ENCODE measurements at regions not wholly inside any gene's neighbourhood (a gene's known extent, or its start where the extent isn't known, plus 50 kb on each side); places are given as distances from the start of the nearest gene placed in this dataset.

- ChIA-PET POLR2A (no interaction called here), CTCF (interaction anchor here (0.7 to 2.4 kb wide), 3 partner anchors 24 to 95 kb away, joined by 3 to 4 read pairs (median 3); partner anchors contain the start of gene RBBP8)
- no peaks in the 10 kb centered on the region for H3K27me3 ChIP-seq (ENCODE audit: control insufficient read depth, insufficient read depth, low read length)
- TF ChIP-seq, protein P1, sequence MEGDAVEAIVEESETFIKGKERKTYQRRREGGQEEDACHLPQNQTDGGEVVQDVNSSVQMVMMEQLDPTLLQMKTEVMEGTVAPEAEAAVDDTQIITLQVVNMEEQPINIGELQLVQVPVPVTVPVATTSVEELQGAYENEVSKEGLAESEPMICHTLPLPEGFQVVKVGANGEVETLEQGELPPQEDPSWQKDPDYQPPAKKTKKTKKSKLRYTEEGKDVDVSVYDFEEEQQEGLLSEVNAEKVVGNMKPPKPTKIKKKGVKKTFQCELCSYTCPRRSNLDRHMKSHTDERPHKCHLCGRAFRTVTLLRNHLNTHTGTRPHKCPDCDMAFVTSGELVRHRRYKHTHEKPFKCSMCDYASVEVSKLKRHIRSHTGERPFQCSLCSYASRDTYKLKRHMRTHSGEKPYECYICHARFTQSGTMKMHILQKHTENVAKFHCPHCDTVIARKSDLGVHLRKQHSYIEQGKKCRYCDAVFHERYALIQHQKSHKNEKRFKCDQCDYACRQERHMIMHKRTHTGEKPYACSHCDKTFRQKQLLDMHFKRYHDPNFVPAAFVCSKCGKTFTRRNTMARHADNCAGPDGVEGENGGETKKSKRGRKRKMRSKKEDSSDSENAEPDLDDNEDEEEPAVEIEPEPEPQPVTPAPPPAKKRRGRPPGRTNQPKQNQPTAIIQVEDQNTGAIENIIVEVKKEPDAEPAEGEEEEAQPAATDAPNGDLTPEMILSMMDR (IDR thresholded peaks at IDR 0.05; ENCODE audit: insufficient read depth, low read depth, low read length), result no peak
- no peak overlapping the region for H3K4me3 ChIP-seq (ENCODE audit: low read depth, low read length)
- DNase-seq (ENCODE audit: low read depth), result no peak
- H3K36me3 ChIP-seq (ENCODE audit: control insufficient read depth, insufficient read depth, low read length), result no peaks in the 10 kb centered on the region
These were observed 94.9 kb upstream of the RBBP8 start for GRCh38 chr18:22838221-22838620.

GRCh38 chr18:22838639-22839277 is 94.4 kb upstream of the RBBP8 start:
- POLR2A ChIA-PET, result no interaction called here
- no peaks in the 10 kb centered on the region for H3K27me3 ChIP-seq (ENCODE audit: control insufficient read depth, insufficient read depth, low read length)
- no peaks in the 10 kb centered on the region for H3K36me3 ChIP-seq (ENCODE audit: control insufficient read depth, insufficient read depth, low read length)
- DNase-seq (ENCODE audit: low read depth), result no peak
- H3K4me3 ChIP-seq (ENCODE audit: low read depth, low read length), result no peak overlapping the region
- CTCF ChIA-PET, result interaction anchor here (0.6 to 2.4 kb wide), 2 partner anchors 40 to 1413 kb away, joined by 3 to 4 read pairs; no protein-coding TSS in a partner anchor
- TF ChIP-seq, protein P1 (IDR thresholded peaks at IDR 0.05; ENCODE audit: insufficient read depth, low read depth, low read length), result no peak

DNA sequence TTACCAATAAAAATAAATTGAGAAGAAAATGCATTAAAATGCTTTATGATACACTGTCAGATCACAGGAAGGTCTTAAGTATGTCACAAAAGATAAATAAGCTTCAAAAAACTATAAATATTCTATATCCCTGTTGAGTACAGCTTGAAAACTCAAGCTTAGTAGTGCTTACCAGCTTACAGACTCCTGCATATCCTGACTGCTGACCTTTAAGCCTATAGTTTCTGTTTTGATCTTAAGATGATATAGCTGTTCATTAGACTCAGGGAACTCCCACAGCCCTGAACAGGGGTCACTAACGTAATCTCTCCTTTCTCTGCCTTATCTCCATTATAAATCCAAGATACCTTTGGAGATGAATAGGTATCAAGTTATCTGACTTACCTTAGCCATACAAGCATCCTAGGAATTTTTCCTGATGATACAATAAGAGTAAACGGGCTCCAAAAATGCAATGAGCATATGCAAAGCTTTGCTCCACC is 93.7 kb upstream of the RBBP8 start:
- no peak for DNase-seq (ENCODE audit: low read depth)
- CTCF ChIA-PET, result interaction anchor here (0.6 to 2.4 kb wide), 2 partner anchors 40 to 1414 kb away, joined by 3 to 4 read pairs; no protein-coding TSS in a partner anchor
- TF ChIP-seq, protein P1 (IDR thresholded peaks at IDR 0.05; ENCODE audit: insufficient read depth, low read depth, low read length), result no peak
- no peaks in the 10 kb centered on the region for H3K27me3 ChIP-seq (ENCODE audit: control insufficient read depth, insufficient read depth, low read length)
- no peaks in the 10 kb centered on the region for H3K36me3 ChIP-seq (ENCODE audit: control insufficient read depth, insufficient read depth, low read length)
- POLR2A ChIA-PET, result no interaction called here
- H3K4me3 ChIP-seq (ENCODE audit: low read depth, low read length), result no peak overlapping the region

GRCh38 chr18:22840606-22841144 is 92.5 kb upstream of the RBBP8 start:
- no peak overlapping the region for H3K4me3 ChIP-seq (ENCODE audit: low read depth, low read length)
- H3K27me3 ChIP-seq (ENCODE audit: control insufficient read depth, insufficient read depth, low read length), result no peaks in the 10 kb centered on the region
- DNase-seq (ENCODE audit: low read depth), result peak; percentile 67
- POLR2A ChIA-PET, result no interaction called here
- TF ChIP-seq, protein P1 (IDR thresholded peaks at IDR 0.05; ENCODE audit: insufficient read depth, low read depth, low read length), result no peak
- CTCF ChIA-PET, result interaction anchor here (0.6 to 2.4 kb wide), 3 partner anchors 13 to 1459 kb away, joined by 3 to 4 read pairs (median 3); no protein-coding TSS in a partner anchor
- H3K36me3 ChIP-seq (ENCODE audit: control insufficient read depth, insufficient read depth, low read length), result no peaks in the 10 kb centered on the region

DNA sequence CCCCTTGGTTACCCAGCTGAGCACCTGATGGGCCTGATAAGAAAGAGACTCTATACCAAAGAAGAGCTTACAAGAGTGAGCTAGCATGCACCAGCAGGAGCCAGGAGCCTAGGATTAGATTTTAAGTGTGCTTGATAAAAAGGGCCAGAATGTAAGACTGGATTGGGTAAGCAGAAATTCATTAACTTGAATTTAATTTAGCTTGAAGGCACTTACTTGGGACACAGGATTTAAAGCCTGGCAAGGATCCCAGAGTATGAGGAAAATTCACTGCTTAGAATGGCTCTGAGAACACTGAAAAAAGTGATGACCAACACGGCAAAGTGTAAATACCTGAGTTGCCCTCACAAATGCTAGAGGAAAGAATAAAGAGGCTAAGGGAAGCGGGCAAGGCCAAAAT is 91.3 kb upstream of the RBBP8 start:
- no peak for DNase-seq (ENCODE audit: low read depth)
- Histone ChIP-seq H3K4me3 (ENCODE audit: low read depth, low read length) (no peak overlapping the region), H3K36me3 (ENCODE audit: control insufficient read depth, insufficient read depth, low read length) (no peaks in the 10 kb centered on the region), H3K27me3 (ENCODE audit: control insufficient read depth, insufficient read depth, low read length) (no peaks in the 10 kb centered on the region)
- TF ChIP-seq, protein P1 (IDR thresholded peaks at IDR 0.05; ENCODE audit: insufficient read depth, low read depth, low read length), result no peak
- CTCF ChIA-PET, result interaction anchor here (1.2 kb wide), 1 partner anchor 142 kb away, joined by 4 read pairs; no protein-coding TSS in a partner anchor
- POLR2A ChIA-PET, result no interaction called here
